HepG2 (cell line): ENCODE measurements at regions not wholly inside any gene's neighbourhood (a gene's known extent, or its start where the extent isn't known, plus 50 kb on each side); places are given as distances from the start of the nearest gene placed in this dataset.

Experiments used
- ATAC-seq: fragments of 200-7000 bp; cut with Tn5 transposase; 3 replicates; pipeline ENCODE4 v1.9.1; 2020; ENCODE audit warnings: mild to moderate bottlenecking, moderate library complexity
- BruUV-seq: library from RNA; stranded (reverse); fragments of 400-500 nt; replicated peaks from 2 replicates; lab custom pipeline; 2021; lab: Mats Ljungman, UMichigan
- CTCF ChIA-PET: fragments of 300-600 bp; formaldehyde crosslinking; extraction: SDS; loops from one replicate; lab custom pipeline; 2021; ENCODE audit warnings: low total read pairs, inconsistent platforms, low intra/inter-chr PET ratio; lab: Yijun Ruan, JAX
- POLR2A ChIA-PET: fragments of 350-600 bp; sonication (Branson Sonifier 250); formaldehyde crosslinking; loops from one replicate; lab custom pipeline; 2020; ENCODE audit warnings: antibody characterized with exemption, inconsistent platforms; lab: Yijun Ruan, JAX
- DNase-seq: peaks from one replicate; pipeline ENCODE4 v3.0.0-alpha.2; 2015; ENCODE audit warnings: low spot score
- FAIRE-seq: peaks from 3 replicates; lab custom pipeline; 2011; peaks lifted over from hg19 to GRCh38; lab: Jason Lieb, UNC
- H2AFZ ChIP-seq: one replicate; pipeline ENCODE4 v1.6.1; 2011; ENCODE audit warnings: low read length, inconsistent platforms
- H3K27ac ChIP-seq: fragments of 300-600 bp; 3 replicates; pipeline ENCODE4 v1.8.0; 2011; ENCODE audit warnings: mixed run types, mild to moderate bottlenecking, mixed read lengths, low read length, inconsistent platforms; ENCODE audit not compliant: insufficient read depth; ENCODE audit errors: extremely low read length
- H3K27me3 ChIP-seq, 2 experiments: fragments of 200-600 bp in 1 of 2; 2 replicates in 1 of 2; 3 replicates in 1 of 2; pipeline versions ENCODE4 v1.6.0 to v1.8.0; 2011; ENCODE audit warnings: low read length in 2 of 2, mild to moderate bottlenecking in 2 of 2, moderate library complexity in 2 of 2, inconsistent platforms in 1 of 2; ENCODE audit not compliant: insufficient read depth in 2 of 2, control insufficient read depth in 1 of 2
- H3K36me3 ChIP-seq, 2 experiments: fragments of 200-600 bp in 1 of 2; replicated peaks in 1 of 2; 2 replicates in 1 of 2; 3 replicates in 1 of 2; pipeline versions ENCODE4 v1.5.1 to v1.8.0; 2011; ENCODE audit warnings: low read length in 2 of 2, inconsistent platforms in 1 of 2; ENCODE audit not compliant: insufficient read depth in 2 of 2, control insufficient read depth in 1 of 2
- H3K4me1 ChIP-seq: 2 replicates; pipeline ENCODE4 v1.5.1; 2012; ENCODE audit warnings: low read length, inconsistent platforms; ENCODE audit not compliant: insufficient read depth
- H3K4me2 ChIP-seq: 2 replicates; pipeline ENCODE4 v1.6.0; 2011; ENCODE audit warnings: low read depth, low read length, inconsistent platforms
- H3K4me3 ChIP-seq, 3 experiments: fragments of 200-600 bp in 1 of 3; sonication (generic), shearing (Covaris generic) in 1 of 3; replicated peaks in 1 of 3; 2 replicates each; pipeline ENCODE4 v1.5.1; 2011 to 2016; ENCODE audit warnings: low read length in 3 of 3, inconsistent platforms in 2 of 3, low read depth in 2 of 3, mild to moderate bottlenecking in 2 of 3, control low read depth in 1 of 3, mixed read lengths in 1 of 3; ENCODE audit not compliant: insufficient read depth in 1 of 3
- H3K79me2 ChIP-seq: one replicate; pipeline ENCODE4 v1.6.1; 2011; ENCODE audit warnings: low read length, inconsistent platforms; ENCODE audit not compliant: insufficient read depth
- H3K9ac ChIP-seq: 2 replicates; pipeline ENCODE4 v1.6.0; 2011; ENCODE audit warnings: mild to moderate bottlenecking, low read depth, low read length, inconsistent platforms; ENCODE audit not compliant: insufficient read depth
- H3K9me3 ChIP-seq: 2 replicates; pipeline ENCODE4 v1.5.1; 2012; ENCODE audit warnings: mild to moderate bottlenecking, low read length
- H4K20me1 ChIP-seq: 2 replicates; pipeline ENCODE4 v1.6.0; 2011; ENCODE audit warnings: inconsistent platforms, mild to moderate bottlenecking, low read length, moderate library complexity; ENCODE audit not compliant: insufficient read depth
- CBX5 ChIP-seq: sonication (generic); formaldehyde crosslinking; IDR thresholded peaks from 2 replicates; pipeline ENCODE4 v1.4.0; 2020; ENCODE audit warnings: missing genetic modification reagents, borderline replicate concordance
- CREM ChIP-seq, 2 experiments: sonication (generic) in 1 of 2; formaldehyde crosslinking in 1 of 2; IDR thresholded peaks; 2 replicates each; pipeline versions ENCODE4 v1.4.0 to v1.6.1; 2016 to 2020; ENCODE audit warnings: antibody characterized with exemption in 1 of 2, mild to moderate bottlenecking in 1 of 2, missing genetic modification reagents in 1 of 2
- ELF1 ChIP-seq: sonication (generic); formaldehyde crosslinking; IDR thresholded peaks from 2 replicates; pipeline ENCODE4 v1.4.0; 2020; ENCODE audit warnings: missing genetic modification reagents
- SMC3 ChIP-seq: IDR thresholded peaks from 2 replicates; pipeline ENCODE4 v1.6.1; 2011; ENCODE audit warnings: low read length, improper control_type of control experiment
- STAG1 ChIP-seq: sonication (generic); formaldehyde crosslinking; IDR thresholded peaks from 2 replicates; pipeline ENCODE4 v1.4.0; 2020; ENCODE audit warnings: missing genetic modification reagents
- TFAP4 ChIP-seq: sonication (generic); IDR thresholded peaks from 2 replicates; pipeline ENCODE4 v1.6.1; 2016; ENCODE audit warnings: low read depth, borderline replicate concordance
- XRCC5 ChIP-seq: fragments of 200-400 bp; formaldehyde crosslinking; optimal IDR thresholded peaks from 2 replicates; pipeline ENCODE3; 2017; ENCODE audit warnings: mild to moderate bottlenecking, low read length
- ZFP82 ChIP-seq: sonication (generic); formaldehyde crosslinking; IDR thresholded peaks from 2 replicates; pipeline ENCODE4 v1.5.1; 2020; ENCODE audit warnings: mild to moderate bottlenecking, missing genetic modification reagents, borderline replicate concordance
- ZMYM4 ChIP-seq: sonication (generic); formaldehyde crosslinking; IDR thresholded peaks from 2 replicates; pipeline ENCODE4 v1.8.1; 2023; ENCODE audit warnings: mild to moderate bottlenecking, missing genetic modification reagents
- ZNF431 ChIP-seq: sonication (generic); formaldehyde crosslinking; IDR thresholded peaks from 2 replicates; pipeline ENCODE4 v1.9.0; 2022; ENCODE audit warnings: missing genetic modification reagents, low read depth, mild to moderate bottlenecking, borderline replicate concordance
- ZNF557 ChIP-seq: sonication (generic); formaldehyde crosslinking; IDR thresholded peaks from 2 replicates; pipeline ENCODE4 v1.4.0; 2020; ENCODE audit warnings: missing genetic modification reagents
- ZNF563 ChIP-seq: sonication (generic); formaldehyde crosslinking; IDR thresholded peaks from 2 replicates; pipeline ENCODE4 v1.8.0; 2022; ENCODE audit warnings: mild to moderate bottlenecking, moderate library complexity, missing genetic modification reagents
- ZNF574 ChIP-seq: sonication (generic); formaldehyde crosslinking; IDR thresholded peaks from 2 replicates; pipeline ENCODE4 v1.4.0; 2020; ENCODE audit warnings: missing genetic modification reagents
- ZNF761 ChIP-seq: sonication (generic); formaldehyde crosslinking; conservative IDR thresholded peaks from 2 replicates; pipeline ENCODE4 v1.4.0; 2020; ENCODE audit warnings: mild to moderate bottlenecking, missing genetic modification reagents
- WGBS: methylation state at CpG from one replicate; pipeline ENCODE4 v1.1.6; 2017; ENCODE audit warnings: low lambda C conversion rate; 5-methylcytosine and 5-hydroxymethylcytosine counted together
- in situ Hi-C: cut with HindIII; loops from 2 replicates; pipeline ENCODE4 v1.10.0; 2017; ENCODE audit warnings: low pct_unique_long_range_greater_than_20kb; ENCODE audit not compliant: extremely low pct_ligation_motif_present
- intact Hi-C: fragments of 100-400 bp; cut with micrococcal nuclease; formaldehyde crosslinking; loops from one replicate; pipeline ENCODE4 v1.10.0; 2022; ENCODE audit not compliant: unreplicated experiment
- TF ChIP-seq, protein P1 (sequence below): sonication (generic); formaldehyde crosslinking; IDR thresholded peaks from 2 replicates; pipeline ENCODE4 v1.5.0; 2020; ENCODE audit warnings: missing genetic modification reagents

DNA sequence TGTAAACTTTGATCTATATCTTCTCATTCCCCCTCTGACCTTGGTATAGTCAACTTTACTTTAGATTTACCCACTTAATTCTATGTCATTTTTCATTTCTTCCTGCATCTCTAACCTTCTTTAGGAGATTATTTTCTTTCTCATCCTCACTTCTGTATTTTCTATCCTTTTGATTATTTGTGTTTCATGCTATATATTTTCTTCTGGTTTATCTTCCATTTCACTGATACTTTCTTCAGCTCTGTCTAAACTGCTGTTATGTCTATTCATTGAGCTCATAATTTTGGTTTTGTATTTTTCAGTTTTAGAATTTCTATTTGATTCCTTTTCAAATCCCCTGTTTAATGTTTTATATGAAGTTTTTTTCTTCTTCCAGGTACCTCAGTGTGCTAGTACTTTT is 171.1 kb upstream of the LYZL1 start:
- H3K4me1 ChIP-seq: peaks cover 6% of the 10 kb centered on the region; the same call in 1 of the 2 replicates
- TF ChIP-seq ZFP82 (CRISPR knock-in tag) (peak; percentile 80; the same call in 1 of the 2 replicates), ZNF761 (CRISPR knock-in tag) (no peak)
- TF ChIP-seq, all 625 proteins: peak for 1
- intact Hi-C loops: no loop called here
- H3K9ac ChIP-seq: no peak overlapping the region
- H3K9me3 ChIP-seq: peaks cover 10% of the 10 kb centered on the region
- no peak overlapping the region for H2AFZ ChIP-seq
- no peaks in the 10 kb centered on the region for H3K36me3 ChIP-seq
- no peak for ATAC-seq
- no peaks in the 10 kb centered on the region for H3K79me2 ChIP-seq
- DNase-seq: no peak
- no peaks in the 10 kb centered on the region; a peak in 1 of 5 replicates for H3K27me3 ChIP-seq
- ChIA-PET CTCF (no interaction called here), POLR2A (no interaction called here)
- no peaks in the 10 kb centered on the region for H4K20me1 ChIP-seq
- no peak overlapping the region for H3K4me2 ChIP-seq
- BruUV-seq: no TSS peak
- no peak for FAIRE-seq
- no peak overlapping the region for H3K4me3 ChIP-seq
- in situ Hi-C loops: no loop called here
- no peak overlapping the region for H3K27ac ChIP-seq

GRCh38 chr10:29119374-29119773 is 169.5 kb upstream of the LYZL1 start:
- no peak for FAIRE-seq
- Histone ChIP-seq H3K4me2 (peak overlapping the region; percentile 18; the same call in 1 of the 2 replicates), H2AFZ (no peak overlapping the region), H4K20me1 (no peaks in the 10 kb centered on the region), H3K36me3 (no peaks in the 10 kb centered on the region), H3K79me2 (no peaks in the 10 kb centered on the region), H3K27me3 (no peaks in the 10 kb centered on the region; a peak in 1 of 5 replicates), H3K9me3 (peaks cover 10% of the 10 kb centered on the region), H3K27ac (no peak overlapping the region), H3K4me1 (peaks cover 2% of the 10 kb centered on the region; the same call in 1 of the 2 replicates), H3K4me3 (no peak overlapping the region), H3K9ac (no peak overlapping the region)
- BruUV-seq: no TSS peak
- WGBS: 49% methylated on average over 6 of the region's 8 CpGs
- in situ Hi-C loops (no loop called here), intact Hi-C loops (no loop called here)
- DNase-seq: peak; percentile 46
- peak; percentile 63 for ATAC-seq
- CTCF ChIA-PET: interaction anchor here (1.1 kb wide), 1 partner anchor 456 kb away, joined by 4 read pairs; no protein-coding TSS in a partner anchor
- POLR2A ChIA-PET: no interaction called here
- TF ChIP-seq ZNF563 (CRISPR knock-in tag) (0 out of 2 replicates have a peak, but pooled peaks have one; percentile 26), ZNF557 (CRISPR knock-in tag) (no peak), ZMYM4 (CRISPR knock-in tag) (0 out of 2 replicates have a peak, but pooled peaks have one; percentile 24), CBX5 (0 out of 2 replicates have a peak, but pooled peaks have one; percentile 26), TFAP4 (peak; percentile 76; the same call in 1 of the 2 replicates), ZNF574 (CRISPR knock-in tag) (peak; percentile 24; the same call in 1 of the 2 replicates), CREM (IDR thresholded peaks at IDR 0.05) (no peak), CREM (CRISPR knock-in tag; IDR thresholded peaks at IDR 0.05) (no peak), STAG1 (CRISPR knock-in tag) (peak; percentile 71), SMC3 (peak; percentile 59; the same call in 1 of the 2 replicates), ELF1 (CRISPR knock-in tag) (peak; percentile 44; the same call in 1 of the 2 replicates), ZNF431 (CRISPR knock-in tag) (no peak), XRCC5 (peak; percentile 36)
- TF ChIP-seq, protein P1, sequence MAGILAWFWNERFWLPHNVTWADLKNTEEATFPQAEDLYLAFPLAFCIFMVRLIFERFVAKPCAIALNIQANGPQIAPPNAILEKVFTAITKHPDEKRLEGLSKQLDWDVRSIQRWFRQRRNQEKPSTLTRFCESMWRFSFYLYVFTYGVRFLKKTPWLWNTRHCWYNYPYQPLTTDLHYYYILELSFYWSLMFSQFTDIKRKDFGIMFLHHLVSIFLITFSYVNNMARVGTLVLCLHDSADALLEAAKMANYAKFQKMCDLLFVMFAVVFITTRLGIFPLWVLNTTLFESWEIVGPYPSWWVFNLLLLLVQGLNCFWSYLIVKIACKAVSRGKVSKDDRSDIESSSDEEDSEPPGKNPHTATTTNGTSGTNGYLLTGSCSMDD (CRISPR knock-in tag): no peak
